GM12878 (cell line): ENCODE measurements at regions not wholly inside any gene's neighbourhood (a gene's known extent, or its start where the extent isn't known, plus 50 kb on each side); places are given as distances from the start of the nearest gene placed in this dataset.

Experiments used
- ATAC-seq: fragments of 200-7000 bp; cut with Tn5 transposase; 3 replicates; pipeline ENCODE4 v1.9.1; 2020; ENCODE audit warnings: mild to moderate bottlenecking, moderate library complexity
- BruUV-seq: library from RNA; stranded (reverse); fragments of 400-500 nt; replicated peaks from 2 replicates; lab custom pipeline; 2021; lab: Mats Ljungman, UMichigan
- CTCF ChIA-PET: fragments of 300-600 bp; sonication (Branson Sonifier 250); formaldehyde crosslinking; extraction: SDS; loops from one replicate; lab custom pipeline; 2021; ENCODE audit warnings: inconsistent platforms; lab: Yijun Ruan, JAX
- POLR2A ChIA-PET: fragments of 350-600 bp; formaldehyde crosslinking; extraction: SDS; loops from one replicate; lab custom pipeline; 2021; ENCODE audit warnings: inconsistent platforms; lab: Charles Lee
- RAD21 ChIA-PET: fragments of 300-600 bp; sonication (Branson Sonifier 250); formaldehyde crosslinking; loops from one replicate; lab custom pipeline; 2023; ENCODE audit warnings: antibody characterized with exemption; ENCODE audit not compliant: unreplicated experiment; lab: Charles Lee
- SMC1A ChIA-PET: fragments of 300-600 bp; sonication (Branson Sonifier 250); formaldehyde crosslinking; loops from one replicate; lab custom pipeline; 2023; ENCODE audit not compliant: unreplicated experiment, uncharacterized antibody; lab: Charles Lee
- DNase-seq: peaks from one replicate; pipeline ENCODE4 v3.0.0-alpha.2; 2011; ENCODE audit warnings: low read depth, low spot score
- FAIRE-seq: peaks from 3 replicates; lab custom pipeline; 2011; peaks lifted over from hg19 to GRCh38; lab: Jason Lieb, UNC
- H2AFZ ChIP-seq: 2 replicates; pipeline ENCODE4 v1.6.0; 2011; ENCODE audit warnings: low read depth, low read length, control low read depth; ENCODE audit not compliant: control insufficient read depth
- H3K27ac ChIP-seq: 2 replicates; pipeline ENCODE4 v1.5.1; 2011; ENCODE audit warnings: control low read depth; ENCODE audit not compliant: control insufficient read depth, insufficient read depth
- H3K27me3 ChIP-seq, 2 experiments: replicated peaks in 1 of 2; 2 replicates each; pipeline versions ENCODE4 v1.6.0 to v1.6.1; 2011; ENCODE audit warnings: low read length in 1 of 2; ENCODE audit not compliant: control insufficient read depth in 2 of 2, insufficient read depth in 2 of 2
- H3K36me3 ChIP-seq, 2 experiments: 2 replicates each; pipeline ENCODE4 v1.5.1; 2011; ENCODE audit warnings: low read length in 1 of 2; ENCODE audit not compliant: control insufficient read depth in 2 of 2, insufficient read depth in 2 of 2
- H3K4me1 ChIP-seq: 2 replicates; pipeline ENCODE4 v1.6.1; 2011; ENCODE audit warnings: mild to moderate bottlenecking, low read length, moderate library complexity, mixed read lengths; ENCODE audit not compliant: control insufficient read depth, insufficient read depth
- H3K4me2 ChIP-seq: 2 replicates; pipeline ENCODE4 v1.6.0; 2011; ENCODE audit warnings: control low read depth; ENCODE audit not compliant: control insufficient read depth, insufficient read depth
- H3K4me3 ChIP-seq: fragments of 200-600 bp; sonication (generic); 2 replicates; pipeline ENCODE4 v1.5.1; 2016
- H3K79me2 ChIP-seq: 2 replicates; pipeline ENCODE4 v1.6.0; 2011; ENCODE audit warnings: low read length; ENCODE audit not compliant: control insufficient read depth, insufficient read depth
- H3K9ac ChIP-seq: 2 replicates; pipeline ENCODE4 v1.8.0; 2011; ENCODE audit warnings: low read length, control low read depth, mixed read lengths; ENCODE audit not compliant: control insufficient read depth, insufficient read depth
- H3K9me3 ChIP-seq: replicated peaks from 3 replicates; pipeline ENCODE4 v1.5.1; 2011; ENCODE audit warnings: mild to moderate bottlenecking, low read length; ENCODE audit not compliant: control insufficient read depth, insufficient read depth
- H4K20me1 ChIP-seq: 2 replicates; pipeline ENCODE4 v1.6.0; 2011; ENCODE audit not compliant: control insufficient read depth, insufficient read depth
- ATF7 ChIP-seq: fragments of 450-650 bp; IDR thresholded peaks from 2 replicates; pipeline ENCODE4 v1.6.1; 2016; ENCODE audit warnings: low read depth, mild to moderate bottlenecking
- BMI1 ChIP-seq: fragments of 450-650 bp; IDR thresholded peaks from 2 replicates; pipeline ENCODE4 v1.6.1; 2016; ENCODE audit warnings: mild to moderate bottlenecking, moderate library complexity, borderline replicate concordance
- CHD4 ChIP-seq: fragments of 200-600 bp; sonication (generic); IDR thresholded peaks from 2 replicates; pipeline ENCODE4 v1.6.1; 2016; ENCODE audit warnings: mild to moderate bottlenecking
- CTCF ChIP-seq, 3 experiments: IDR thresholded peaks in 2 of 3; conservative IDR thresholded peaks in 1 of 3; 2 replicates each; pipeline ENCODE4 v1.5.1; 2011; ENCODE audit warnings: low read depth in 3 of 3, low read length in 3 of 3, mild to moderate bottlenecking in 3 of 3, control low read depth in 2 of 3, moderate library complexity in 2 of 3, inconsistent platforms in 1 of 3, mixed read lengths in 1 of 3; ENCODE audit not compliant: control insufficient read depth in 2 of 3, insufficient read depth in 1 of 3; ENCODE audit errors: extremely low read depth in 1 of 3
- E4F1 ChIP-seq: fragments of 450-650 bp; IDR thresholded peaks from 2 replicates; pipeline ENCODE4 v1.6.1; 2018; ENCODE audit warnings: borderline replicate concordance, mild to moderate bottlenecking; ENCODE audit not compliant: partially characterized antibody
- ESRRA ChIP-seq: IDR thresholded peaks from 2 replicates; pipeline ENCODE4 v1.6.1; 2012; ENCODE audit warnings: mild to moderate bottlenecking, low read length, improper control_type of control experiment
- FOXM1 ChIP-seq: IDR thresholded peaks from 2 replicates; pipeline ENCODE4 v1.6.1; 2012; ENCODE audit warnings: low read depth, mild to moderate bottlenecking, inconsistent platforms, low read length, moderate library complexity
- GABPA ChIP-seq: IDR thresholded peaks from 2 replicates; pipeline ENCODE4 v1.6.1; 2014; ENCODE audit warnings: antibody characterized with exemption, low read depth, mild to moderate bottlenecking, inconsistent platforms
- MXI1 ChIP-seq: fragments of 150-350 bp; IDR thresholded peaks from 2 replicates; pipeline ENCODE4 v1.6.1; 2011; ENCODE audit warnings: low read depth, mild to moderate bottlenecking, inconsistent platforms, low read length, improper control_type of control experiment
- PBX3 ChIP-seq: IDR thresholded peaks from 2 replicates; pipeline ENCODE4 v1.6.1; 2011; ENCODE audit warnings: mild to moderate bottlenecking, low read depth, low read length, moderate library complexity; ENCODE audit not compliant: insufficient replicate concordance
- RB1 ChIP-seq: fragments of 450-650 bp; formaldehyde crosslinking; IDR thresholded peaks from 2 replicates; pipeline ENCODE4 v1.6.1; 2017; ENCODE audit warnings: mild to moderate bottlenecking, borderline replicate concordance
- RBBP5 ChIP-seq: fragments of 200-600 bp; sonication (generic); conservative IDR thresholded peaks from 2 replicates; pipeline ENCODE4 v1.6.1; 2016
- SP1 ChIP-seq: IDR thresholded peaks from one replicate; pipeline ENCODE4 v1.6.1; 2011; ENCODE audit warnings: low read depth, low read length
- SREBF2 ChIP-seq: IDR thresholded peaks from 2 replicates; pipeline ENCODE4 v1.6.1; 2012; ENCODE audit warnings: mild to moderate bottlenecking, low read length
- SUZ12 ChIP-seq: fragments of 200-600 bp; sonication (generic); IDR thresholded peaks from one replicate; pipeline ENCODE4 v1.6.1; 2018; ENCODE audit warnings: antibody characterized with exemption, mild to moderate bottlenecking; ENCODE audit not compliant: unreplicated experiment
- TCF12 ChIP-seq: IDR thresholded peaks from 2 replicates; pipeline ENCODE4 v1.6.1; 2011; ENCODE audit warnings: low read depth, mild to moderate bottlenecking, low read length
- YBX1 ChIP-seq: fragments of 450-650 bp; IDR thresholded peaks from 2 replicates; pipeline ENCODE4 v1.6.1; 2016; ENCODE audit warnings: antibody characterized with exemption
- ZBED1 ChIP-seq: IDR thresholded peaks from 2 replicates; pipeline ENCODE4 v1.6.1; 2016; ENCODE audit warnings: borderline replicate concordance
- WGBS: methylation state at CpG from one replicate; pipeline ENCODE4 v1.1.6; 2016; ENCODE audit warnings: low lambda C conversion rate; ENCODE audit not compliant: insufficient replicate concordance, insufficient coverage; ENCODE audit errors: missing lambda C conversion rate; 5-methylcytosine and 5-hydroxymethylcytosine counted together
- in situ Hi-C: fragments of 300-500 bp; cut with MboI; formaldehyde crosslinking; loops from 9 replicates; pipeline ENCODE4 v1.14.3; 2018; ENCODE audit warnings: mixed read lengths
- intact Hi-C: fragments of 100-400 bp; cut with micrococcal nuclease; formaldehyde crosslinking; loops from one replicate; pipeline ENCODE4 v1.14.2; 2022; ENCODE audit not compliant: unreplicated experiment
- TF ChIP-seq, protein P1 (sequence below): fragments of 450-650 bp; IDR thresholded peaks from 2 replicates; pipeline ENCODE4 v1.6.1; 2017; ENCODE audit warnings: low read depth, mild to moderate bottlenecking, moderate library complexity

- no peak for TF ChIP-seq E4F1
- no peak for TF ChIP-seq PBX3
- TF ChIP-seq, all 136 proteins: peak for 0
These were observed 820.1 kb downstream of the METTL4 start (continued) for GRCh38 chr18:1751249-1751648.

DNA sequence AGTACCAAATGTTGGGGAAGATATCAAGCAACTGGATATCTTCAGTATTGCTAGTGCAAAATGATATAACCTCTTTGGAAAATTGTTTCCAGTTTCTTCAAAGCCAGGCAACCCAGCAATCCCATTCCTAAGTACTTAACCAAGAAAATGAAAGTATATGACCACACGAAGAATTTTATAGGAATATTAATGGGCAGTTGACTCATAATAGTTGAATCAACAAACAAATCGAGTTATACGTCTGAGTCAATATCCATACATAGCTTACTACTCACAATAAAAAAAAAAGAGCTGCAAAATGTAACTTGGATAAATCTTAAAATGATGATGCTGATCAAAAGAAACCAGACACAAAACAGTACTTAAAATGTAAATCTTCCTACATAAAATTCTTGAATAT lies 810.4 kb downstream of the METTL4 start:
- Histone ChIP-seq H3K4me2 (no peak overlapping the region), H3K27ac (no peak overlapping the region), H3K27me3 (no peaks in the 10 kb centered on the region), H2AFZ (no peak overlapping the region), H3K36me3 (no peaks in the 10 kb centered on the region), H3K4me1 (no peaks in the 10 kb centered on the region), H3K4me3 (no peak overlapping the region), H4K20me1 (no peaks in the 10 kb centered on the region), H3K9me3 (no peaks in the 10 kb centered on the region), H3K79me2 (no peaks in the 10 kb centered on the region), H3K9ac (no peak overlapping the region)
- DNase-seq (no peak), ATAC-seq (no peak), FAIRE-seq (no peak)
- BruUV-seq = no TSS peak
- CTCF ChIA-PET = no interaction called here
- SMC1A ChIA-PET = no interaction called here
- 48% methylated on average over 3 of the region's 3 CpGs for WGBS
- in situ Hi-C loops (no loop called here), intact Hi-C loops (no loop called here)
- POLR2A ChIA-PET = no interaction called here
- RAD21 ChIA-PET = no interaction called here
- TF ChIP-seq SP1 (no peak), ATF7 (no peak), CTCF (IDR thresholded peaks at IDR 0.05 in 2 of 3, conservative IDR thresholded peaks at IDR 0.05 in 1 of 3; ENCODE audit: control insufficient read depth in 2 of 3, extremely low read depth in 1 of 3, insufficient read depth in 1 of 3, low read depth in 3 of 3, low read length in 3 of 3) (no peak), TCF12 (no peak), BMI1 (no peak), ESRRA (no peak), FOXM1 (no peak), RB1 (no peak), YBX1 (no peak), CHD4 (no peak), GABPA (no peak), RBBP5 (no peak), SREBF2 (no peak), MXI1 (no peak), SUZ12 (no peak), ZBED1 (no peak)
- TF ChIP-seq, protein P1, sequence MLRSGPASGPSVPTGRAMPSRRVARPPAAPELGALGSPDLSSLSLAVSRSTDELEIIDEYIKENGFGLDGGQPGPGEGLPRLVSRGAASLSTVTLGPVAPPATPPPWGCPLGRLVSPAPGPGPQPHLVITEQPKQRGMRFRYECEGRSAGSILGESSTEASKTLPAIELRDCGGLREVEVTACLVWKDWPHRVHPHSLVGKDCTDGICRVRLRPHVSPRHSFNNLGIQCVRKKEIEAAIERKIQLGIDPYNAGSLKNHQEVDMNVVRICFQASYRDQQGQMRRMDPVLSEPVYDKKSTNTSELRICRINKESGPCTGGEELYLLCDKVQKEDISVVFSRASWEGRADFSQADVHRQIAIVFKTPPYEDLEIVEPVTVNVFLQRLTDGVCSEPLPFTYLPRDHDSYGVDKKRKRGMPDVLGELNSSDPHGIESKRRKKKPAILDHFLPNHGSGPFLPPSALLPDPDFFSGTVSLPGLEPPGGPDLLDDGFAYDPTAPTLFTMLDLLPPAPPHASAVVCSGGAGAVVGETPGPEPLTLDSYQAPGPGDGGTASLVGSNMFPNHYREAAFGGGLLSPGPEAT = no peak
